HepG2 (cell line): ENCODE measurements at regions not wholly inside any gene's neighbourhood (a gene's known extent, or its start where the extent isn't known, plus 50 kb on each side); places are given as distances from the start of the nearest gene placed in this dataset.

Experiments
- ATAC-seq: fragments of 200-7000 bp; cut with Tn5 transposase; 3 replicates; pipeline ENCODE4 v1.9.1; 2020; ENCODE audit warnings: mild to moderate bottlenecking, moderate library complexity
- BruUV-seq: library from RNA; stranded (reverse); fragments of 400-500 nt; replicated peaks from 2 replicates; lab custom pipeline; 2021; lab: Mats Ljungman, UMichigan
- CTCF ChIA-PET: fragments of 300-600 bp; formaldehyde crosslinking; extraction: SDS; loops from one replicate; lab custom pipeline; 2021; ENCODE audit warnings: low total read pairs, inconsistent platforms, low intra/inter-chr PET ratio; lab: Yijun Ruan, JAX
- POLR2A ChIA-PET: fragments of 350-600 bp; sonication (Branson Sonifier 250); formaldehyde crosslinking; loops from one replicate; lab custom pipeline; 2020; ENCODE audit warnings: antibody characterized with exemption, inconsistent platforms; lab: Yijun Ruan, JAX
- DNase-seq: peaks from one replicate; pipeline ENCODE4 v3.0.0-alpha.2; 2015; ENCODE audit warnings: low spot score
- FAIRE-seq: peaks from 3 replicates; lab custom pipeline; 2011; peaks lifted over from hg19 to GRCh38; lab: Jason Lieb, UNC
- H2AFZ ChIP-seq: one replicate; pipeline ENCODE4 v1.6.1; 2011; ENCODE audit warnings: low read length, inconsistent platforms
- H3K27ac ChIP-seq: fragments of 300-600 bp; 3 replicates; pipeline ENCODE4 v1.8.0; 2011; ENCODE audit warnings: mixed run types, mild to moderate bottlenecking, mixed read lengths, low read length, inconsistent platforms; ENCODE audit not compliant: insufficient read depth; ENCODE audit errors: extremely low read length
- H3K27me3 ChIP-seq, 2 experiments: fragments of 200-600 bp in 1 of 2; 2 replicates in 1 of 2; 3 replicates in 1 of 2; pipeline versions ENCODE4 v1.6.0 to v1.8.0; 2011; ENCODE audit warnings: low read length in 2 of 2, mild to moderate bottlenecking in 2 of 2, moderate library complexity in 2 of 2, inconsistent platforms in 1 of 2; ENCODE audit not compliant: insufficient read depth in 2 of 2, control insufficient read depth in 1 of 2
- H3K36me3 ChIP-seq, 2 experiments: fragments of 200-600 bp in 1 of 2; replicated peaks in 1 of 2; 2 replicates in 1 of 2; 3 replicates in 1 of 2; pipeline versions ENCODE4 v1.5.1 to v1.8.0; 2011; ENCODE audit warnings: low read length in 2 of 2, inconsistent platforms in 1 of 2; ENCODE audit not compliant: insufficient read depth in 2 of 2, control insufficient read depth in 1 of 2
- H3K4me1 ChIP-seq: 2 replicates; pipeline ENCODE4 v1.5.1; 2012; ENCODE audit warnings: low read length, inconsistent platforms; ENCODE audit not compliant: insufficient read depth
- H3K4me2 ChIP-seq: 2 replicates; pipeline ENCODE4 v1.6.0; 2011; ENCODE audit warnings: low read depth, low read length, inconsistent platforms
- H3K4me3 ChIP-seq, 3 experiments: fragments of 200-600 bp in 1 of 3; sonication (generic), shearing (Covaris generic) in 1 of 3; replicated peaks in 1 of 3; 2 replicates each; pipeline ENCODE4 v1.5.1; 2011 to 2016; ENCODE audit warnings: low read length in 3 of 3, inconsistent platforms in 2 of 3, low read depth in 2 of 3, mild to moderate bottlenecking in 2 of 3, control low read depth in 1 of 3, mixed read lengths in 1 of 3; ENCODE audit not compliant: insufficient read depth in 1 of 3
- H3K79me2 ChIP-seq: one replicate; pipeline ENCODE4 v1.6.1; 2011; ENCODE audit warnings: low read length, inconsistent platforms; ENCODE audit not compliant: insufficient read depth
- H3K9ac ChIP-seq: 2 replicates; pipeline ENCODE4 v1.6.0; 2011; ENCODE audit warnings: mild to moderate bottlenecking, low read depth, low read length, inconsistent platforms; ENCODE audit not compliant: insufficient read depth
- H3K9me3 ChIP-seq: 2 replicates; pipeline ENCODE4 v1.5.1; 2012; ENCODE audit warnings: mild to moderate bottlenecking, low read length
- H4K20me1 ChIP-seq: 2 replicates; pipeline ENCODE4 v1.6.0; 2011; ENCODE audit warnings: inconsistent platforms, mild to moderate bottlenecking, low read length, moderate library complexity; ENCODE audit not compliant: insufficient read depth
- HNF4A ChIP-seq: sonication (generic); formaldehyde crosslinking; IDR thresholded peaks from 2 replicates; pipeline ENCODE4 v1.4.0; 2020; ENCODE audit warnings: missing genetic modification reagents
- NFKBIZ ChIP-seq: IDR thresholded peaks from 2 replicates; pipeline ENCODE4 v1.6.1; 2018; ENCODE audit warnings: missing genetic modification reagents, missing compliant biosample characterization
- NR2C2 ChIP-seq: sonication (generic); formaldehyde crosslinking; IDR thresholded peaks from 2 replicates; pipeline ENCODE4 v1.4.0; 2020; ENCODE audit warnings: missing genetic modification reagents, mild to moderate bottlenecking, moderate library complexity, borderline replicate concordance
- SNAI1 ChIP-seq: sonication (generic); formaldehyde crosslinking; IDR thresholded peaks from 2 replicates; pipeline ENCODE4 v1.5.0; 2020; ENCODE audit warnings: mild to moderate bottlenecking, missing genetic modification reagents, borderline replicate concordance
- TMF1 ChIP-seq: sonication (generic); formaldehyde crosslinking; IDR thresholded peaks from 2 replicates; pipeline ENCODE4 v1.8.1; 2022; ENCODE audit warnings: low read depth, missing genetic modification reagents
- ZNF205 ChIP-seq: IDR thresholded peaks from 2 replicates; pipeline ENCODE4 v1.6.1; 2018; ENCODE audit warnings: missing biosample characterization, missing genetic modification reagents
- ZNF33A ChIP-seq: sonication (generic); formaldehyde crosslinking; IDR thresholded peaks from 2 replicates; pipeline ENCODE4 v1.5.1; 2020; ENCODE audit warnings: missing genetic modification reagents, mild to moderate bottlenecking, moderate library complexity, borderline replicate concordance
- ZNF616 ChIP-seq: sonication (generic); formaldehyde crosslinking; IDR thresholded peaks from 2 replicates; pipeline ENCODE4 v1.5.0; 2020; ENCODE audit warnings: low read depth, mild to moderate bottlenecking, missing genetic modification reagents
- ZNF619 ChIP-seq: sonication (generic); formaldehyde crosslinking; IDR thresholded peaks from 2 replicates; pipeline ENCODE4 v1.4.0; 2020; ENCODE audit warnings: mild to moderate bottlenecking, missing genetic modification reagents
- WGBS: methylation state at CpG from one replicate; pipeline ENCODE4 v1.1.6; 2017; ENCODE audit warnings: low lambda C conversion rate; 5-methylcytosine and 5-hydroxymethylcytosine counted together
- in situ Hi-C: cut with HindIII; loops from 2 replicates; pipeline ENCODE4 v1.10.0; 2017; ENCODE audit warnings: low pct_unique_long_range_greater_than_20kb; ENCODE audit not compliant: extremely low pct_ligation_motif_present
- intact Hi-C: fragments of 100-400 bp; cut with micrococcal nuclease; formaldehyde crosslinking; loops from one replicate; pipeline ENCODE4 v1.10.0; 2022; ENCODE audit not compliant: unreplicated experiment
- TF ChIP-seq, protein P1 (sequence below): sonication (generic); formaldehyde crosslinking; conservative IDR thresholded peaks from 2 replicates; pipeline ENCODE4 v1.8.0; 2022; ENCODE audit warnings: low read depth, missing genetic modification reagents
- TF ChIP-seq, protein P2 (sequence below): fragments of 450-650 bp; IDR thresholded peaks from 2 replicates; pipeline ENCODE4 v1.6.1; 2016
- TF ChIP-seq, protein P3 (sequence below): sonication (generic); formaldehyde crosslinking; IDR thresholded peaks from 2 replicates; pipeline ENCODE4 v1.4.0; 2020; ENCODE audit warnings: missing genetic modification reagents, mild to moderate bottlenecking, borderline replicate concordance
- TF ChIP-seq, protein P4 (sequence below): sonication (generic); formaldehyde crosslinking; IDR thresholded peaks from 2 replicates; pipeline ENCODE4 v1.5.0; 2020; ENCODE audit warnings: missing genetic modification reagents, mild to moderate bottlenecking, borderline replicate concordance
- TF ChIP-seq, protein P5 (sequence below): sonication (generic); formaldehyde crosslinking; IDR thresholded peaks from 2 replicates; pipeline ENCODE4 v1.4.0; 2020; ENCODE audit warnings: missing genetic modification reagents

DNA sequence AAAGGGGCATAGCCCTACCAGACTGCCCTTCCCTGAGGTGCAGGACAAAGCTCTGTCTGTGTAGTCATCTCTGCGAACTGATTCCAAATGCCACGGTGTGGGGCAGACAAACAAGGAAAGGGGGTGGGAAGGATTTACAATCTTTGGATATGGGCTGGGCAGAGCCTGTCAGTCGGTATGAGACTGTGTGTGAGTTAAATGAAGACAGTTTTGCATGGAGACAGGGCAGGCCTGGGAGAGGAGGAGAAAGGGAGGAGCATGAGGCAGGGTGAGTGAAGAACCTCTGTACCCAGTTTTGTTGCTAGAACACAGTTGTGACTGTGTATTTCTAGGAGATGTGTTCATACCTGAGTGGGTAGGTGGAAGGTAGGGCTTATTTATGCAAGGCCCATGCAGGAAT, 59.4 kb upstream of the MSN start:
- intact Hi-C loops, result no loop called here
- H3K27me3 ChIP-seq, result no peaks in the 10 kb centered on the region
- DNase-seq (no peak), ATAC-seq (no peak), FAIRE-seq (no peak)
- H3K79me2 ChIP-seq, result no peaks in the 10 kb centered on the region
- H3K4me1 ChIP-seq, result no peaks in the 10 kb centered on the region
- 2% methylated on average over 3 of the region's 3 CpGs for WGBS
- no peak overlapping the region for H3K4me3 ChIP-seq
- no peaks in the 10 kb centered on the region for H3K36me3 ChIP-seq
- H4K20me1 ChIP-seq, result no peaks in the 10 kb centered on the region
- ChIA-PET CTCF (no interaction called here), POLR2A (no interaction called here)
- no peak for TF ChIP-seq TMF1 (CRISPR knock-in tag)
- TF ChIP-seq, protein P1, sequence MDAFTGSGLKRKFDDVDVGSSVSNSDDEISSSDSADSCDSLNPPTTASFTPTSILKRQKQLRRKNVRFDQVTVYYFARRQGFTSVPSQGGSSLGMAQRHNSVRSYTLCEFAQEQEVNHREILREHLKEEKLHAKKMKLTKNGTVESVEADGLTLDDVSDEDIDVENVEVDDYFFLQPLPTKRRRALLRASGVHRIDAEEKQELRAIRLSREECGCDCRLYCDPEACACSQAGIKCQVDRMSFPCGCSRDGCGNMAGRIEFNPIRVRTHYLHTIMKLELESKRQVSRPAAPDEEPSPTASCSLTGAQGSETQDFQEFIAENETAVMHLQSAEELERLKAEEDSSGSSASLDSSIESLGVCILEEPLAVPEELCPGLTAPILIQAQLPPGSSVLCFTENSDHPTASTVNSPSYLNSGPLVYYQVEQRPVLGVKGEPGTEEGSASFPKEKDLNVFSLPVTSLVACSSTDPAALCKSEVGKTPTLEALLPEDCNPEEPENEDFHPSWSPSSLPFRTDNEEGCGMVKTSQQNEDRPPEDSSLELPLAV (CRISPR knock-in tag), result no peak
- no peak for TF ChIP-seq ZNF205 (CRISPR knock-in tag)
- TF ChIP-seq, protein P2, sequence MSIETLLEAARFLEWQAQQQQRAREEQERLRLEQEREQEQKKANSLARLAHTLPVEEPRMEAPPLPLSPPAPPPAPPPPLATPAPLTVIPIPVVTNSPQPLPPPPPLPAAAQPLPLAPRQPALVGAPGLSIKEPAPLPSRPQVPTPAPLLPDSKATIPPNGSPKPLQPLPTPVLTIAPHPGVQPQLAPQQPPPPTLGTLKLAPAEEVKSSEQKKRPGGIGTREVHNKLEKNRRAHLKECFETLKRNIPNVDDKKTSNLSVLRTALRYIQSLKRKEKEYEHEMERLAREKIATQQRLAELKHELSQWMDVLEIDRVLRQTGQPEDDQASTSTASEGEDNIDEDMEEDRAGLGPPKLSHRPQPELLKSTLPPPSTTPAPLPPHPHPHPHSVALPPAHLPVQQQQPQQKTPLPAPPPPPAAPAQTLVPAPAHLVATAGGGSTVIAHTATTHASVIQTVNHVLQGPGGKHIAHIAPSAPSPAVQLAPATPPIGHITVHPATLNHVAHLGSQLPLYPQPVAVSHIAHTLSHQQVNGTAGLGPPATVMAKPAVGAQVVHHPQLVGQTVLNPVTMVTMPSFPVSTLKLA, result no peak
- TF ChIP-seq HNF4A (CRISPR knock-in tag), result no peak
- TF ChIP-seq ZNF619, result no peak
- no peak for TF ChIP-seq NFKBIZ (CRISPR knock-in tag)
- TF ChIP-seq, protein P3, sequence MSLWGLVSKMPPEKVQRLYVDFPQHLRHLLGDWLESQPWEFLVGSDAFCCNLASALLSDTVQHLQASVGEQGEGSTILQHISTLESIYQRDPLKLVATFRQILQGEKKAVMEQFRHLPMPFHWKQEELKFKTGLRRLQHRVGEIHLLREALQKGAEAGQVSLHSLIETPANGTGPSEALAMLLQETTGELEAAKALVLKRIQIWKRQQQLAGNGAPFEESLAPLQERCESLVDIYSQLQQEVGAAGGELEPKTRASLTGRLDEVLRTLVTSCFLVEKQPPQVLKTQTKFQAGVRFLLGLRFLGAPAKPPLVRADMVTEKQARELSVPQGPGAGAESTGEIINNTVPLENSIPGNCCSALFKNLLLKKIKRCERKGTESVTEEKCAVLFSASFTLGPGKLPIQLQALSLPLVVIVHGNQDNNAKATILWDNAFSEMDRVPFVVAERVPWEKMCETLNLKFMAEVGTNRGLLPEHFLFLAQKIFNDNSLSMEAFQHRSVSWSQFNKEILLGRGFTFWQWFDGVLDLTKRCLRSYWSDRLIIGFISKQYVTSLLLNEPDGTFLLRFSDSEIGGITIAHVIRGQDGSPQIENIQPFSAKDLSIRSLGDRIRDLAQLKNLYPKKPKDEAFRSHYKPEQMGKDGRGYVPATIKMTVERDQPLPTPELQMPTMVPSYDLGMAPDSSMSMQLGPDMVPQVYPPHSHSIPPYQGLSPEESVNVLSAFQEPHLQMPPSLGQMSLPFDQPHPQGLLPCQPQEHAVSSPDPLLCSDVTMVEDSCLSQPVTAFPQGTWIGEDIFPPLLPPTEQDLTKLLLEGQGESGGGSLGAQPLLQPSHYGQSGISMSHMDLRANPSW, result no peak
- no peak for TF ChIP-seq NR2C2
- TF ChIP-seq, protein P4, sequence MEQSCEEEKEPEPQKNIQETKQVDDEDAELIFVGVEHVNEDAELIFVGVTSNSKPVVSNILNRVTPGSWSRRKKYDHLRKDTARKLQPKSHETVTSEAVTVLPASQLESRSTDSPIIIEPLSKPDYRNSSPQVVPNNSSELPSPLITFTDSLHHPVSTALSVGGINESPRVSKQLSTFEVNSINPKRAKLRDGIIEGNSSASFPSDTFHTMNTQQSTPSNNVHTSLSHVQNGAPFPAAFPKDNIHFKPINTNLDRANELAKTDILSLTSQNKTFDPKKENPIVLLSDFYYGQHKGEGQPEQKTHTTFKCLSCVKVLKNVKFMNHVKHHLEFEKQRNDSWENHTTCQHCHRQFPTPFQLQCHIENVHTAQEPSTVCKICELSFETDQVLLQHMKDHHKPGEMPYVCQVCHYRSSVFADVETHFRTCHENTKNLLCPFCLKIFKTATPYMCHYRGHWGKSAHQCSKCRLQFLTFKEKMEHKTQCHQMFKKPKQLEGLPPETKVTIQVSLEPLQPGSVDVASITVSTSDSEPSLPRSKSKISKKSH (CRISPR knock-in tag), result no peak
- TF ChIP-seq, protein P5, sequence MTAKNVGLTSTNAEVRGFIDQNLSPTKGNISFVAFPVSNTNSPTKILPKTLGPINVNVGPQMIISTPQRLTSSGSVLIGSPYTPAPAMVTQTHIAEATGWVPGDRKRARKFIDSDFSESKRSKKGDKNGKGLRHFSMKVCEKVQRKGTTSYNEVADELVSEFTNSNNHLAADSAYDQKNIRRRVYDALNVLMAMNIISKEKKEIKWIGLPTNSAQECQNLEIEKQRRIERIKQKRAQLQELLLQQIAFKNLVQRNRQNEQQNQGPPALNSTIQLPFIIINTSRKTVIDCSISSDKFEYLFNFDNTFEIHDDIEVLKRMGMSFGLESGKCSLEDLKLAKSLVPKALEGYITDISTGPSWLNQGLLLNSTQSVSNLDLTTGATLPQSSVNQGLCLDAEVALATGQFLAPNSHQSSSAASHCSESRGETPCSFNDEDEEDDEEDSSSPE (CRISPR knock-in tag), result no peak
- TF ChIP-seq ZNF616 (CRISPR knock-in tag), result no peak
- no peak for TF ChIP-seq SNAI1
- TF ChIP-seq ZNF33A (CRISPR knock-in tag), result no peak
- no peak overlapping the region for H2AFZ ChIP-seq
- no peak overlapping the region for H3K27ac ChIP-seq
- H3K9ac ChIP-seq, result no peak overlapping the region
- no peaks in the 10 kb centered on the region for H3K9me3 ChIP-seq
- in situ Hi-C loops, result no loop called here
- no peak overlapping the region for H3K4me2 ChIP-seq
- no TSS peak for BruUV-seq
